GM12865 (cell line): ENCODE measurements at regions not wholly inside any gene's neighbourhood (a gene's known extent, or its start where the extent isn't known, plus 50 kb on each side); places are given as distances from the start of the nearest gene placed in this dataset.

Experiments
- DNase-seq: peaks from one replicate; pipeline ENCODE4 v3.0.0; 2010; ENCODE audit warnings: low read depth
- H3K4me3 ChIP-seq: 2 replicates; pipeline ENCODE4 v1.5.1; 2011; ENCODE audit warnings: mild to moderate bottlenecking, low read depth, low read length, control low read depth
- CTCF ChIP-seq: IDR thresholded peaks from 2 replicates; pipeline ENCODE4 v1.5.1; 2011; ENCODE audit warnings: low read length, control low read depth, low read depth, inconsistent platforms; ENCODE audit not compliant: insufficient read depth; ENCODE audit errors: missing control alignments

- DNase-seq, result no peak
- H3K4me3 ChIP-seq, result no peak overlapping the region
- no peak for TF ChIP-seq CTCF
Observed at GRCh38 chr2:60262178-60262577, 291.3 kb downstream of the BCL11A start.

- no peak for TF ChIP-seq CTCF
- H3K4me3 ChIP-seq, result no peak overlapping the region
- DNase-seq, result no peak
Observed at GRCh38 chr2:60260639-60261296, 292.7 kb downstream of the BCL11A start.

- no peak for TF ChIP-seq CTCF
- no peak for DNase-seq
- no peak overlapping the region for H3K4me3 ChIP-seq
Observed at GRCh38 chr2:60259781-60260180, 293.7 kb downstream of the BCL11A start.

GRCh38 chr2:60252581-60253150, 300.8 kb downstream of the BCL11A start:
- no peak overlapping the region for H3K4me3 ChIP-seq
- no peak for DNase-seq
- TF ChIP-seq CTCF, result no peak

GRCh38 chr2:60251247-60251646, 302.2 kb downstream of the BCL11A start:
- no peak for TF ChIP-seq CTCF
- no peak for DNase-seq
- H3K4me3 ChIP-seq, result no peak overlapping the region

GRCh38 chr2:60249879-60250278, 303.6 kb downstream of the BCL11A start:
- no peak for TF ChIP-seq CTCF
- H3K4me3 ChIP-seq, result no peak overlapping the region
- DNase-seq, result no peak

GRCh38 chr2:60247471-60247870, 306.0 kb downstream of the BCL11A start:
- DNase-seq, result no peak
- TF ChIP-seq CTCF, result no peak
- no peak overlapping the region for H3K4me3 ChIP-seq
